OCI-LY1 (cell line): ENCODE measurements at regions not wholly inside any gene's neighbourhood (a gene's known extent, or its start where the extent isn't known, plus 50 kb on each side); places are given as distances from the start of the nearest gene placed in this dataset.

Experiments
- H2AFZ ChIP-seq: fragments of 200-600 bp; sonication (generic), shearing (Covaris generic); 2 replicates; pipeline ENCODE4 v1.6.0; 2014; ENCODE audit warnings: antibody characterized with exemption, mild to moderate bottlenecking, low read length
- H3F3A ChIP-seq: fragments of 200-600 bp; sonication (generic), shearing (Covaris generic); 2 replicates; pipeline ENCODE4 v1.6.0; 2014; ENCODE audit warnings: mild to moderate bottlenecking, antibody characterized with exemption, low read length, moderate library complexity; ENCODE audit not compliant: insufficient read depth
- H3K27ac ChIP-seq: fragments of 200-600 bp; sonication (generic); 2 replicates; pipeline ENCODE4 v1.5.1; 2014; ENCODE audit warnings: low read length, mixed run types, mild to moderate bottlenecking, low read depth; ENCODE audit not compliant: poor library complexity, severe bottlenecking
- H3K27me3 ChIP-seq: fragments of 200-600 bp; sonication (generic); 2 replicates; pipeline ENCODE4 v1.6.0; 2014; ENCODE audit warnings: antibody characterized with exemption, mild to moderate bottlenecking, low read length, moderate library complexity; ENCODE audit not compliant: insufficient read depth
- H3K36me3 ChIP-seq: fragments of 200-600 bp; sonication (generic); 2 replicates; pipeline ENCODE4 v1.6.1; 2014; ENCODE audit warnings: mild to moderate bottlenecking, antibody characterized with exemption, low read length, moderate library complexity, mixed read lengths; ENCODE audit not compliant: insufficient read depth
- H3K4me1 ChIP-seq: fragments of 200-600 bp; sonication (generic); 2 replicates; pipeline ENCODE4 v1.5.1; 2014; ENCODE audit warnings: mild to moderate bottlenecking, low read length, moderate library complexity; ENCODE audit not compliant: insufficient read depth, severe bottlenecking
- H3K4me2 ChIP-seq: fragments of 200-600 bp; sonication (generic), shearing (Covaris generic); 2 replicates; pipeline ENCODE4 v1.6.1; 2014; ENCODE audit warnings: low read length
- H3K4me3 ChIP-seq: fragments of 200-600 bp; sonication (generic); 2 replicates; pipeline ENCODE4 v1.5.1; 2014; ENCODE audit warnings: low read length, low read depth, mild to moderate bottlenecking, mixed read lengths; ENCODE audit not compliant: poor library complexity, severe bottlenecking
- H3K79me2 ChIP-seq: fragments of 200-600 bp; shearing (Covaris generic); 2 replicates; pipeline ENCODE4 v1.6.1; 2016; ENCODE audit warnings: mixed run types, low read length, mixed read lengths; ENCODE audit not compliant: insufficient read depth
- H3K9ac ChIP-seq: fragments of 200-600 bp; sonication (generic), shearing (Covaris generic); 2 replicates; pipeline ENCODE4 v1.6.1; 2014; ENCODE audit warnings: mild to moderate bottlenecking, low read length, mixed read lengths
- H3K9me2 ChIP-seq: fragments of 200-600 bp; sonication (generic), shearing (Covaris generic); 2 replicates; pipeline ENCODE4 v1.6.1; 2014; ENCODE audit warnings: low read depth, mild to moderate bottlenecking, low read length, mixed read lengths
- H3K9me3 ChIP-seq: fragments of 200-600 bp; shearing (Covaris generic); 2 replicates; pipeline ENCODE4 v1.6.1; 2014; ENCODE audit warnings: low read length, mixed read lengths
- H4K20me1 ChIP-seq: fragments of 200-600 bp; sonication (generic), shearing (Covaris generic); 2 replicates; pipeline ENCODE4 v1.6.0; 2016; ENCODE audit warnings: mild to moderate bottlenecking, low read length; ENCODE audit not compliant: insufficient read depth
- CTCF ChIP-seq: fragments of 200-600 bp; sonication (generic), shearing (Covaris generic); IDR thresholded peaks from 2 replicates; pipeline ENCODE4 v1.5.1; 2017; ENCODE audit warnings: mild to moderate bottlenecking, antibody characterized with exemption, low read length, moderate library complexity, mixed read lengths
- EZH2 ChIP-seq: fragments of 200-600 bp; sonication (generic), shearing (Covaris generic); IDR thresholded peaks from 2 replicates; pipeline ENCODE4 v1.8.0; 2017; ENCODE audit warnings: borderline replicate concordance, mixed run types, mild to moderate bottlenecking, antibody characterized with exemption, low read length, moderate library complexity, mixed read lengths

GRCh38 chr2:71898851-71899681, 248.6 kb downstream of the CYP26B1 start:
- Histone ChIP-seq H3K27me3 (0 out of 2 replicates have a peak, but pooled peaks cover 4% of the 10 kb centered on the region), H3K4me2 (no peak overlapping the region), H3K9me2 (no peaks in the 10 kb centered on the region), H3F3A (no peaks in the 10 kb centered on the region), H4K20me1 (no peaks in the 10 kb centered on the region), H3K4me3 (no peak overlapping the region), H3K4me1 (no peaks in the 10 kb centered on the region), H3K79me2 (no peaks in the 10 kb centered on the region), H3K9ac (no peak overlapping the region), H3K36me3 (no peaks in the 10 kb centered on the region), H2AFZ (no peak overlapping the region), H3K27ac (no peak overlapping the region), H3K9me3 (no peaks in the 10 kb centered on the region)
- TF ChIP-seq CTCF (no peak), EZH2 (no peak)

- Histone ChIP-seq H3K9ac (no peak overlapping the region), H3K9me3 (no peaks in the 10 kb centered on the region)
These were observed 249.3 kb downstream of the CYP26B1 start for GRCh38 chr2:71898375-71898774.

GRCh38 chr2:71897836-71898235, 249.8 kb downstream of the CYP26B1 start:
- no peak overlapping the region for H3K27ac ChIP-seq
- no peak overlapping the region for H3K9ac ChIP-seq
- H3K36me3 ChIP-seq: no peaks in the 10 kb centered on the region
- H3K4me3 ChIP-seq: no peak overlapping the region
- no peaks in the 10 kb centered on the region for H3K4me1 ChIP-seq
- no peaks in the 10 kb centered on the region for H3K79me2 ChIP-seq
- no peaks in the 10 kb centered on the region for H3K9me3 ChIP-seq
- no peaks in the 10 kb centered on the region for H3F3A ChIP-seq
- H2AFZ ChIP-seq: no peak overlapping the region
- no peak for TF ChIP-seq CTCF
- no peak for TF ChIP-seq EZH2
- H3K9me2 ChIP-seq: no peaks in the 10 kb centered on the region
- H3K27me3 ChIP-seq: 0 out of 2 replicates have a peak, but pooled peaks cover 4% of the 10 kb centered on the region
- H3K4me2 ChIP-seq: no peak overlapping the region
- no peaks in the 10 kb centered on the region for H4K20me1 ChIP-seq

More at GRCh38 chr2:71898375-71898774, 249.3 kb downstream of the CYP26B1 start:
- Histone ChIP-seq H3K9me2 (no peaks in the 10 kb centered on the region), H2AFZ (no peak overlapping the region), H3K36me3 (no peaks in the 10 kb centered on the region), H3K27me3 (0 out of 2 replicates have a peak, but pooled peaks cover 4% of the 10 kb centered on the region), H3F3A (no peaks in the 10 kb centered on the region), H3K4me3 (no peak overlapping the region), H3K27ac (no peak overlapping the region), H3K4me2 (no peak overlapping the region), H3K4me1 (no peaks in the 10 kb centered on the region), H4K20me1 (no peaks in the 10 kb centered on the region), H3K79me2 (no peaks in the 10 kb centered on the region)
- TF ChIP-seq CTCF (no peak), EZH2 (no peak)
